IMR-90 (cell line): ENCODE measurements at regions not wholly inside any gene's neighbourhood (a gene's known extent, or its start where the extent isn't known, plus 50 kb on each side); places are given as distances from the start of the nearest gene placed in this dataset.

ENCODE experiments used
- ATAC-seq: fragments of 200-7000 bp; cut with Tn5 transposase; 2 replicates; pipeline ENCODE4 v1.9.1; 2020; ENCODE audit warnings: low read depth, mild to moderate bottlenecking, moderate library complexity
- BruUV-seq: library from RNA; stranded (reverse); fragments of 400-500 nt; replicated peaks from 2 replicates; lab custom pipeline; 2021; lab: Mats Ljungman, UMichigan
- CTCF ChIA-PET: fragments of 300-600 bp; formaldehyde crosslinking; extraction: SDS; loops from one replicate; lab custom pipeline; 2021; ENCODE audit warnings: antibody characterized with exemption; lab: Yijun Ruan, JAX
- POLR2A ChIA-PET: fragments of 300-600 bp; sonication (Branson Sonifier 250); formaldehyde crosslinking; loops from one replicate; lab custom pipeline; 2022; ENCODE audit warnings: antibody characterized with exemption; ENCODE audit not compliant: unreplicated experiment; lab: Charles Lee
- DNase-seq: peaks from one replicate; pipeline ENCODE4 v3.0.0; 2013
- H2AFZ ChIP-seq: replicated peaks from 2 replicates; pipeline ENCODE3; 2013; ENCODE audit warnings: low read length, mild to moderate bottlenecking; ENCODE audit not compliant: poor library complexity
- H2AK5ac ChIP-seq: 2 replicates; pipeline ENCODE4 v1.6.1; 2013; ENCODE audit warnings: low read depth, low read length, inconsistent platforms
- H2AK9ac ChIP-seq: replicated peaks from 2 replicates; pipeline ENCODE3; 2013; ENCODE audit warnings: mild to moderate bottlenecking, low read depth, low read length, moderate library complexity; ENCODE audit not compliant: poor library complexity
- H2BK120ac ChIP-seq: 2 replicates; pipeline ENCODE4 v1.6.1; 2013; ENCODE audit warnings: low read depth, low read length, inconsistent platforms
- H2BK15ac ChIP-seq: 3 replicates; pipeline ENCODE4 v1.6.1; 2013; ENCODE audit warnings: low read depth, low read length, inconsistent platforms
- H2BK20ac ChIP-seq: 2 replicates; pipeline ENCODE4 v1.6.1; 2013; ENCODE audit warnings: low read depth, mild to moderate bottlenecking, inconsistent platforms, low read length, moderate library complexity
- H2BK5ac ChIP-seq: 2 replicates; pipeline ENCODE4 v1.6.1; 2013; ENCODE audit warnings: mild to moderate bottlenecking, low read depth, low read length, inconsistent platforms; ENCODE audit not compliant: poor library complexity, severe bottlenecking
- H3K14ac ChIP-seq: replicated peaks from 2 replicates; pipeline ENCODE4 v1.6.1; 2013; ENCODE audit warnings: low read depth, low read length, inconsistent platforms
- H3K18ac ChIP-seq: 2 replicates; pipeline ENCODE4 v1.6.1; 2013; ENCODE audit warnings: low read depth, low read length, control low read depth
- H3K23ac ChIP-seq: 2 replicates; pipeline ENCODE4 v1.6.1; 2013; ENCODE audit warnings: low read depth, low read length, inconsistent platforms
- H3K27ac ChIP-seq: 2 replicates; pipeline ENCODE4 v1.5.1; 2013; ENCODE audit warnings: mild to moderate bottlenecking, control low read depth, low read length; ENCODE audit not compliant: insufficient read depth
- H3K27me3 ChIP-seq: 2 replicates; pipeline ENCODE4 v1.6.1; 2013; ENCODE audit warnings: low read length; ENCODE audit not compliant: control insufficient read depth, insufficient read depth
- H3K36me3 ChIP-seq: 2 replicates; pipeline ENCODE4 v1.6.1; 2013; ENCODE audit warnings: low read length, mixed read lengths; ENCODE audit not compliant: control insufficient read depth, insufficient read depth
- H3K4ac ChIP-seq: 2 replicates; pipeline ENCODE4 v1.6.1; 2013; ENCODE audit warnings: low read depth, low read length, inconsistent platforms
- H3K4me1 ChIP-seq: 2 replicates; pipeline ENCODE4 v1.6.1; 2013; ENCODE audit warnings: low read length, mixed read lengths; ENCODE audit not compliant: control insufficient read depth, insufficient read depth
- H3K4me2 ChIP-seq: 2 replicates; pipeline ENCODE4 v1.6.1; 2013; ENCODE audit warnings: low read depth, mild to moderate bottlenecking, control low read depth, low read length, moderate library complexity
- H3K4me3 ChIP-seq: 2 replicates; pipeline ENCODE4 v1.5.1; 2013; ENCODE audit warnings: low read depth, mild to moderate bottlenecking, control low read depth, low read length, moderate library complexity; ENCODE audit not compliant: insufficient read depth
- H3K56ac ChIP-seq: 2 replicates; pipeline ENCODE4 v1.6.1; 2013; ENCODE audit warnings: low read length, inconsistent platforms; ENCODE audit not compliant: insufficient read depth; ENCODE audit errors: extremely low read depth
- H3K79me1 ChIP-seq, 2 experiments: 2 replicates each; pipeline ENCODE4 v1.6.1; 2013; ENCODE audit warnings: low read length in 2 of 2, inconsistent platforms in 1 of 2, low read depth in 1 of 2
- H3K9ac ChIP-seq: 2 replicates; pipeline ENCODE4 v1.6.1; 2013; ENCODE audit warnings: low read depth, low read length, control low read depth
- H3K9me1 ChIP-seq: 2 replicates; pipeline ENCODE4 v1.6.1; 2013; ENCODE audit warnings: low read length, inconsistent platforms; ENCODE audit not compliant: insufficient read depth
- H3K9me3 ChIP-seq: 2 replicates; pipeline ENCODE4 v1.6.1; 2013; ENCODE audit warnings: low read length; ENCODE audit not compliant: control insufficient read depth, insufficient read depth
- H4K20me1 ChIP-seq: 2 replicates; pipeline ENCODE4 v1.6.1; 2013; ENCODE audit warnings: low read length, inconsistent platforms; ENCODE audit not compliant: insufficient read depth
- H4K5ac ChIP-seq: 2 replicates; pipeline ENCODE4 v1.6.1; 2013; ENCODE audit warnings: mild to moderate bottlenecking, low read depth, low read length, control low read depth
- H4K8ac ChIP-seq, 2 experiments: 2 replicates each; pipeline ENCODE4 v1.6.1; 2013; ENCODE audit warnings: low read depth in 2 of 2, low read length in 2 of 2, control low read depth in 1 of 2, inconsistent platforms in 1 of 2
- H4K91ac ChIP-seq: 2 replicates; pipeline ENCODE4 v1.6.1; 2013; ENCODE audit warnings: low read depth, low read length, inconsistent platforms; ENCODE audit not compliant: insufficient read depth
- BHLHE40 ChIP-seq: fragments of 150-350 bp; IDR thresholded peaks from 2 replicates; pipeline ENCODE4 v1.6.1; 2016; ENCODE audit warnings: mild to moderate bottlenecking, low read depth, low read length
- CEBPB ChIP-seq: IDR thresholded peaks from 2 replicates; pipeline ENCODE4 v1.6.1; 2012; ENCODE audit warnings: low read depth, low read length, improper control_type of control experiment
- ELK1 ChIP-seq: fragments of 150-350 bp; IDR thresholded peaks from 2 replicates; pipeline ENCODE4 v1.6.1; 2016; ENCODE audit warnings: low read depth, mild to moderate bottlenecking, low read length, moderate library complexity, borderline replicate concordance
- FOS ChIP-seq: fragments of 150-350 bp; IDR thresholded peaks from 2 replicates; pipeline ENCODE4 v1.6.1; 2016; ENCODE audit warnings: low read depth, low read length
- MAFK ChIP-seq: IDR thresholded peaks from 2 replicates; pipeline ENCODE4 v1.6.1; 2012; ENCODE audit warnings: low read depth, low read length, improper control_type of control experiment
- MAZ ChIP-seq: IDR thresholded peaks from 2 replicates; pipeline ENCODE4 v1.6.1; 2012; ENCODE audit warnings: low read depth, mild to moderate bottlenecking, low read length, improper control_type of control experiment, moderate library complexity, borderline replicate concordance
- MXI1 ChIP-seq: IDR thresholded peaks from 2 replicates; pipeline ENCODE4 v1.6.1; 2012; ENCODE audit warnings: low read depth, mild to moderate bottlenecking, low read length, moderate library complexity, borderline replicate concordance
- NFE2L2 ChIP-seq: fragments of 150-350 bp; IDR thresholded peaks from 2 replicates; pipeline ENCODE4 v1.6.1; 2016; ENCODE audit warnings: low read depth, mild to moderate bottlenecking, low read length
- POLR2A ChIP-seq: IDR thresholded peaks from 2 replicates; pipeline ENCODE4 v1.6.1; 2012; ENCODE audit warnings: mild to moderate bottlenecking, low read depth, low read length
- RAD21 ChIP-seq: IDR thresholded peaks from 2 replicates; pipeline ENCODE4 v1.6.1; 2012; ENCODE audit warnings: low read length, improper control_type of control experiment
- RCOR1 ChIP-seq: IDR thresholded peaks from 2 replicates; pipeline ENCODE4 v1.6.1; 2012; ENCODE audit warnings: mild to moderate bottlenecking, low read length, improper control_type of control experiment; ENCODE audit not compliant: insufficient replicate concordance
- SMC3 ChIP-seq: fragments of 150-350 bp; IDR thresholded peaks from 2 replicates; pipeline ENCODE4 v1.6.1; 2016; ENCODE audit warnings: low read depth, mild to moderate bottlenecking, antibody characterized with exemption, low read length, moderate library complexity
- WGBS, 2 experiments: methylation state at CpG; one replicate each; pipeline versions ENCODE4 v1.1.5 to v1.1.7; 2013; ENCODE audit warnings: missing lambda C conversion rate in 2 of 2; ENCODE audit not compliant: insufficient read length in 1 of 2; ENCODE audit errors: extremely low coverage in 2 of 2; 5-methylcytosine and 5-hydroxymethylcytosine counted together
- dilution Hi-C: fragments of 300-500 bp; cut with HindIII; formaldehyde crosslinking; loops from one replicate; pipeline ENCODE4 v1.14.3; 2018; ENCODE audit warnings: low sequenced_read_pairs; ENCODE audit not compliant: unreplicated experiment
- in situ Hi-C: fragments of 300-500 bp; cut with MboI; formaldehyde crosslinking; loops from 3 replicates; pipeline ENCODE4 v1.14.3; 2019; ENCODE audit warnings: low sequenced_read_pairs, inconsistent platforms, mixed read lengths
- intact Hi-C: fragments of 100-400 bp; cut with micrococcal nuclease; formaldehyde crosslinking; loops from 2 replicates; pipeline ENCODE4 v1.10.0; 2022

DNA sequence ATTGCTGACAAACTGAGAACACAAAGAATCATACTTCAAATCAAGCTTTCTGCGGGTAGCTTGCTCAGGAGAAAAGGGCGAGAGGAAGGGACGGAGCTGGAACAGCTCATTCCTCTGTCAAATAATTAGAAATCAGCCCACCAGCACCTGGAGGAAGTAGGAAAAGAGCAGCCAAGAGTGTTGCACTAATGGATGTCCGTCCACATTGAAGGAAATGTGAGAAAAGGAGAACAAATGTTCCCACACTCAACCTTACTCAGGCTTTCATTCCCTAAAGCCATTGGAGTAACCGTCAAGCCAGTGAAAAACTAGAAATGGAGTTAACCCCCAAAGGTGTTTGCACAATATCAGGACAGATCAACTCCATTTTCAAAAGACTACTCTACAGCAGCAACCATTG lies 233.0 kb upstream of the PRKD1 start:
- ChIA-PET CTCF (no interaction called here), POLR2A (no interaction called here)
- Histone ChIP-seq H2BK120ac (no peak overlapping the region), H3K4ac (no peak overlapping the region), H2BK5ac (no peak overlapping the region), H3K14ac (no peak overlapping the region), H4K5ac (no peak overlapping the region), H4K91ac (no peak overlapping the region), H3K9me1 (no peaks in the 10 kb centered on the region), H2AFZ (no peak overlapping the region), H4K8ac (no peak overlapping the region), H3K9me3 (no peaks in the 10 kb centered on the region), H3K18ac (no peak overlapping the region), H4K20me1 (no peaks in the 10 kb centered on the region), H2BK15ac (no peak overlapping the region), H3K56ac (no peak overlapping the region), H3K36me3 (no peaks in the 10 kb centered on the region), H3K4me1 (peaks cover 6% of the 10 kb centered on the region), H3K27me3 (no peaks in the 10 kb centered on the region), H3K23ac (no peak overlapping the region), H2AK5ac (no peak overlapping the region), H2BK20ac (no peak overlapping the region), H3K4me2 (no peak overlapping the region), H3K4me3 (no peak overlapping the region), H2AK9ac (no peak overlapping the region), H3K9ac (no peak overlapping the region), H3K27ac (no peak overlapping the region), H3K79me1 (no peaks in the 10 kb centered on the region)
- no peak for TF ChIP-seq NFE2L2
- TF ChIP-seq MAFK: no peak
- no peak for TF ChIP-seq POLR2A
- TF ChIP-seq MXI1: no peak
- TF ChIP-seq MAZ: no peak
- no peak for TF ChIP-seq RCOR1
- no peak for TF ChIP-seq SMC3
- TF ChIP-seq RAD21: no peak
- TF ChIP-seq ELK1: no peak
- no peak for TF ChIP-seq BHLHE40
- TF ChIP-seq FOS: no peak
- TF ChIP-seq CEBPB: no peak
- intact Hi-C loops (no loop called here), dilution Hi-C loops (no loop called here), in situ Hi-C loops (no loop called here)
- no CpG with 5 or more reads among the region's 5 CpGs for WGBS, 2 experiments
- DNase-seq (no peak), ATAC-seq (no peak)
- BruUV-seq: no TSS peak
